ENCODE measurements at regions not wholly inside any gene's neighbourhood (a gene's known extent, or its start where the extent isn't known, plus 50 kb on each side); places are given as distances from the start of the nearest gene placed in this dataset.

- no peak for DNase-seq (ENCODE audit: low spot score)
- no peak for FAIRE-seq
These were observed 55.2 kb downstream of the IRX2 start for GRCh38 chr5:2696156-2696807.

DNA sequence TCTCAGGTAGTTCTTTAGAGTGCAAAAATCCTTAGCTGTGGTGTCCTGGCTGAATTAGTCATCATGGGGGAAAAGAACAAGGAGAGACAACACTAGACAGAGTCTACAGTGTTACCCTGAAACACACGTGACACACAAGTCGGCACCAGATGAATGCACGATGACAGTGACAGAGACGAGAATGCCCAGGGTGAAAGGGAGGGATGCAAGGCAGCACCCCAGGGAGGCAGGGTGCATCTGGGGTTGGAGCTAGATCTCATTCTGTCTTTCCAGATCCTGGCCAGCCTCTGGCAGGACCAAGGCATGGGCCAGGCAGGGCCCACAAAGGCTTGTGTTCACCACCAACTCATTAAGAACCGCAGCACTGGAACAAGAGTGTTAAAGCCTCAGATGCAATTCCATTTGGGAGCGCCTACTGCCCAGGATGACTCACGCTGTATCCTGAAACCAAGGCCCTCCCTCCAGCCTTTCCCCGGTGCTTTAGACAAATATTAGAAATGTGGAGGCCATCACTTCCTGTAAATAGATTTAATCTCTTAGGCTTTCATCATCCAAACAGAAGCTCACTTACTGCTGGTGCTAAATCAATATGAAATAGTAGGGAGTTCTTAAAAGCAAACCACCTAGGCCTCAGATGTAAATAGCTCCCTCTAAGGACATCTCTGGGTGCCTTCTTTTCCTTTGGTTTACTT, 56.1 kb downstream of the IRX2 start:
- peak; percentile 84 for DNase-seq (ENCODE audit: low spot score)

DNA sequence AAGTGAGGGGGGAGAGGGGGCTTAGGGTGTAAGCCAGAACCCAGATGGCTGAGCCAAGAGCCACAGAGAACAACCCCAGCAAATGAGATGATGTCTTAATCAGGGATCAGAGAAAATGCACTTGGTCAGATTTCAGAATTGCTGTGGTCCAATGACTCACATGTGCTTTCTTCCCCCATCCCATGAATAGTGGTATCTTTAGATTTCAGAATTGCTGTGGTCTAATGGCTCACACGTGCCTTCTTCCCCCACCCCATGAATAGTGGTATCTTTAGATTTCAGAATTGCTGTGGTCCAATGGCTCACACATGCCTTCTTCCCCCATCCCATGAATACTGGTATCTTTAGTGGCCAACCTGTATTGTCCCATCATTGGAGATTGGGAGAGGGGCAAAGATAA, 59.9 kb downstream of the IRX2 start:
- FAIRE-seq (no peak), DNase-seq (ENCODE audit: low spot score) (no peak)

More for the DNA sequence above, 56.1 kb downstream of the IRX2 start:
- FAIRE-seq: peak; percentile 52

DNA sequence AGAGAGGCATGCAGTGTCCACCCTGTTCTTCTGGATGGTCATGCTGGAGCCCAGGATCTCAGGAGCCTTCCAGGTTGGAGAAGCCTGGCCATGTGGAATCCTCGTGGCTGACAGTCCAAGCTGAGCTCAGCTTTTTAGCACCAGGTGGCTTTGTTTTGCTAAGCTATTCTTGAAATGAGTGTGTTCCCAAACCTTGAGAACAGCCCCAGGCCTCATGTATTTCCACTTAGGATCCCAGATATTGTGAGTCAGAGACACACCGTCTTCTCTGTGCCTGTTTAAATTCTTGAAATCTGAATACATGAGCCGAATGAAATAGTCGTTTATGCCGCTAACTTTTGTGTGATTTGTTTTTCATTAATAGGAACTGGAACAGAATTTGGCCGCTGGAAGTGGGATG, 61.2 kb downstream of the IRX2 start:
- DNase-seq (ENCODE audit: low spot score): no peak
- FAIRE-seq: no peak

- FAIRE-seq: no peak
- DNase-seq (ENCODE audit: low spot score): no peak
These were observed 62.9 kb downstream of the IRX2 start for GRCh38 chr5:2688586-2688985.

- no peak for FAIRE-seq
- DNase-seq (ENCODE audit: low spot score): no peak
These were observed 63.7 kb downstream of the IRX2 start for GRCh38 chr5:2687746-2688145.

GRCh38 chr5:2686321-2687124, 65.0 kb downstream of the IRX2 start:
- DNase-seq (ENCODE audit: low spot score) (no peak), FAIRE-seq (peak; percentile 44)

- FAIRE-seq (peak; percentile 79), DNase-seq (ENCODE audit: low spot score) (peak; percentile 75)
These were observed 65.7 kb downstream of the IRX2 start for GRCh38 chr5:2685651-2686272.

DNA sequence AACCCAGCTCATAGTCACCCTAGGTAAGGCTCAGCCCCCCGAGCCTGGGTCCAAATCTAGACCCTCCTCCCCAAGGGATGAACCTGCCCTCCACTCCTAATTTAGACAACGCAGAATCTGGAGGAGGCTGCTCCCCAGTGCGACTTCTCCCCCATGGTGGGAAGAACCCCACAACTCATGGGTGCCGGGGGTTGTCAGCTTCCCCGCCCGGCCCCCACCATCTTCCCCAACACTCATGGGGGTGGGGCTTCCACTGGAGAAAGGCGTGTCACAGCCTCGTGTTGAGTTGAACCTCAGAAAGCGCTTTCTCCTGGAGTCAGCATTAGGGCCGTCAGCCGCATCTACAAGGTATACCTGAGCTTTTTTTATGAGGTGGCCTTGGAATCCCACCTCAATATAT, 66.9 kb downstream of the IRX2 start:
- FAIRE-seq (no peak), DNase-seq (ENCODE audit: low spot score) (no peak)

DNA sequence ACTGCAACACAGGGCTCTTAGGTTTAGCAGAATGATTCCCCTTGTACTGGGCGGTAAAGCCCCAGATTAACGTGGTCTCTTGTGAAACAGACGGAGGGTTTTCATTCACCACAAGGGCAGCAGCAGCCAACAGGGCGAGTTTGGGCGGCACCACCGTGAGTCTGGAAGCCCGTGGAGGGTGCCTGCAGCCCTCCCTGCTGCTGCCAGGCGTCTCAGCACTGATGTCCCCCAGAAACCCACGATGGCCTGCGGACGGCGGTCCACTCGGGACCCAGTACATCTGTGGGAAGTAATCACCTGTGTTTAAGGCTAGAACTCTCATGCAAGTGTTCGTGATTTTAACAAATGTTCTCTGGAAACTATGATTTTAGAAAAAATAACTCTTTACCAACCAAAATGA, 67.8 kb downstream of the IRX2 start:
- DNase-seq (ENCODE audit: low spot score) (no peak), FAIRE-seq (no peak)

DNA sequence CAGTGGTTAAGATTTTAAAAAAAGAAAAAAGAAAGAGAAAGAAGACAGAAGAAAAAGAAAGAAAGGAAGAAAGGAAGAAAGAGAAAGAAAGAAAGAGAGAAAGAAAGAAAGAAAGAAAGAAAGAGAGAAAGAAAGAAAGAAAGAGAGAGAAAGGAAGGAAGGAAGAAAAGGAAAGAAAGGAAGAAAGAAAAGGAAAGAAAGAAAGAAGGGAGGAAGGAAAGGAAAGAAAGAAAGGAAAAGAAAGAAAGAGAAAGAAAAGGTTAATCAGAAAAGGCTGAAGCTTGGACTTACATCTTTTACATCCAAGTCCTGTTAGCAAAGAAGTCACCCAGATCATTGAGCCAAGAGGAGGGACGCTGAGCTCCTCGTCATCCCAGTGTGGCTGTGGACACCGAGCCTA, 70.0 kb downstream of the IRX2 start:
- DNase-seq (ENCODE audit: low spot score): no peak
- FAIRE-seq: no peak

GRCh38 chr5:2680979-2681378, 70.5 kb downstream of the IRX2 start:
- DNase-seq (ENCODE audit: low spot score): peak; percentile 43
- FAIRE-seq: peak; percentile 13

- FAIRE-seq (peak; percentile 96), DNase-seq (ENCODE audit: low spot score) (no peak)
These were observed 73.8 kb downstream of the IRX2 start for GRCh38 chr5:2677689-2678088.

- DNase-seq (ENCODE audit: low spot score) (no peak), FAIRE-seq (no peak)
These were observed 75.9 kb downstream of the IRX2 start for GRCh38 chr5:2675548-2675947.

DNA sequence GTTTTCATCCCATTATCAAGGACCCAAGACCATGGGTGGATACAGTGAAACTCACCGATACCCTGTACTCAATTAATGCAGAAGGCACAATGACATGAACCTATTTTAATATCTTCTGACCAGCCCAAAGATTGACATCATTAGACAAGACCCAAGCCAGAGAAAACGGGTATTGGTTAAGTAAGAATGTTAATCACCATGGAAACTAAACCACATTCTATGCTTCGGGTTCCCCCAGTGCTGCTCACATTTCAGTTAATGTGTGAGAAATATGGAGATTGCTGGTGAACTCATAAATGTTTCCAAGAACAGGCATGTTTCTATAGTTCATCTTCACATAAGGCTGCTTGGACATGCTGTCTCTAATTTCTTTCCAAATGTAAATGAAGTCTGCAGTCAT, 77.0 kb downstream of the IRX2 start:
- DNase-seq (ENCODE audit: low spot score) (no peak), FAIRE-seq (no peak)

DNA sequence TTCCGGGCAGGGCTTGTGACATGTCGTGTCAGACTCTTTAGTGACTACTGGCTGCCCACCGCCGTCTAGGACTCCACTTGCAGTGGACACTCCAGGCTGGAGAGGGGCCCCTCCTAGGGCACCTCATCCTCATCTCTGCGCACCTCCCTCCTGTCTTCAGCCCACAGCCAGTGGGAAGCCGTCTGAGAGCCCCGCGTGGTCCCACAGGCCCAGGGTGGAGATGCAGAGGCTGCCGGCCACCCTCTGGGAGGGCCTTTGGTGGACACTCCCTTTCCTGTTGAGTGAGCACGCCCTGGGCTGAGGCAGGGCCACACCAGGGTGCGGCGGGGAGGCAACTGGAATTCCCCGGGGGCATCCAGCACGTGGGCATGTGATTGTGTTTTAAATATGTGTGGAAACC, 80.5 kb downstream of the IRX2 start:
- DNase-seq (ENCODE audit: low spot score) (no peak), FAIRE-seq (no peak)

DNA sequence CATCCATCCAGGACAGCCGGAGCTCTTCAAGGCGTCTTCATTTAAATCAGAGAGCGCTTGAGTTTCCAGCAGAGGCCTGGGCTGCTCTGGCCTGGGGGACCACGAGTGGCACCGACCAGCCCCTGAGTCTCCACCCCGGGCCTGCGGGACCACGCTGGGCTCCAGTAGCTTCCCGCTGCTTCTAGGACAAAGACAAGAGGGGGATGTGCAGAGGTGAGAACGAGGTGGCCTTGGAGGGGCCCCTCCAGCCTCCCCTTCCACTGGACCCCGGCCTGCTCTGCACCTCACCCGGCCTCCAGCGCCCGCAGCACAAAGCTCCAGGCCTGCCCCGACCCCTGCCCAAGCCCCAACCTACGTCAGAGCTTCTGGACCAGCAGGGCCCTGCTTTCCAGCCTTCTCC, 81.6 kb downstream of the IRX2 start:
- FAIRE-seq: no peak
- DNase-seq (ENCODE audit: low spot score): no peak

GRCh38 chr5:2669259-2669658, 82.2 kb downstream of the IRX2 start:
- FAIRE-seq: peak; percentile 98

DNA sequence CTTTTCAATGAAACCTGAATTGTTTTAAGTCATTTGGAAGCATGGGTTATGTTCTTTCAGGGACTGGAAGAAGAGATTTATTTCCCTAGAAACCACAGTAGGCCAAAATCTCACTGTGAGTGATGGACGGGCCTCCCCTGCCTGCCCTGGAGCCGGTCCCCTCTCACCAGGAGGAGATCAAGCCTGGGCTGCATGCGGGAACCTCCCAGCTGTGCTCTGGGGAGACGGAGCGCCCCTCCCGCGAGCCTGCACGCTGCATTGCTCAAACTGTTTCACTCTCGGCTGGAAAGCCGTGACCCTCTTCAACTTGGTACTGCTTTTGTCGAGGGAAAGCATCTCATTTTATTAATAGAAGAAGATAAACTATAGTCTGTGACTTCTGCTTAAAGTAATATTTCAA, 85.4 kb downstream of the IRX2 start:
- no peak for FAIRE-seq
- DNase-seq (ENCODE audit: low spot score): no peak

More at GRCh38 chr5:2669259-2669658, 82.2 kb downstream of the IRX2 start:
- DNase-seq (ENCODE audit: low spot score): no peak

GRCh38 chr5:2663489-2663888, 88.0 kb downstream of the IRX2 start:
- DNase-seq (ENCODE audit: low spot score): no peak
- no peak for FAIRE-seq

- DNase-seq (ENCODE audit: low spot score) (no peak), FAIRE-seq (no peak)
These were observed 91.2 kb downstream of the IRX2 start for GRCh38 chr5:2660315-2660714.

- DNase-seq (ENCODE audit: low spot score) (no peak), FAIRE-seq (no peak)
These were observed 92.5 kb downstream of the IRX2 start for GRCh38 chr5:2658881-2659470.
